ENCODE measurements at regions not wholly inside any gene's neighbourhood (a gene's known extent, or its start where the extent isn't known, plus 50 kb on each side); places are given as distances from the start of the nearest gene placed in this dataset.

DNA sequence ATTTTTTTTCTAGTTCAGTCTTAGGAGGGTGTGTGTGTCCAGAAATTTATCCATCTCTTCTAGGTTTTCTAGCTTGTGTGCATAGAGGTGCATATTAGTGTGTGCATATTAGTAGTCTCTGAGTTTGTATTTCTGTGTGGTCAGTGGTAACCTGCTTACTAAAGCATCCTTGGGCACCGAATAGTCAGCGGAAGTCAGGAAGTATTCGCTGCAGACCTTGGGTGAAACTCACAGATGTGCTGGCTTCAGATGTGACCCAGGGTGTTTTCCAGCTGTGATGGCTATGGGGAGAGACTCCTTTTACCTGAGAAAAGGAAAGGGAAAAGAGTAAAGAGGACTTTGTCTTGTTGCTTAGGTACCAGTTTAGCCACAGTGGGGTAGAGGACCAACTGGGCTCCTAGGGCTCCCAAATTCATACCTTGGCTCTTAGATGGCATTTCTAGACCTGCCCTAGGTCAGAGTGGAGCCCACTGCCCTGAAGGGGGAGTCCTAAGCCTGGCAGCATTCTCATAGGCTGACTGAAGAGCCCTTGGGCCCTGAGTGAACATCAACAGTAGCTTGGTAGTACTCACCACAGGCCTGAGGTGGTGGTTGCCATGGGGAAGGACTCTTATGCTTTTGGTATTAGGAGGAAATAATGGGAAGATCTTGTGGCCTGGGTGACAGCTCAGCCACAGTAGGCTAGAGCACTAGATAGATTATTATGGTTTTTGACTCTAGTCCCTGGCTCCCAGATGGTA is 286.0 kb upstream of the ZPLD1 start:
- DNase-seq (ENCODE audit: low read depth in 2 of 2), result no peak

DNA sequence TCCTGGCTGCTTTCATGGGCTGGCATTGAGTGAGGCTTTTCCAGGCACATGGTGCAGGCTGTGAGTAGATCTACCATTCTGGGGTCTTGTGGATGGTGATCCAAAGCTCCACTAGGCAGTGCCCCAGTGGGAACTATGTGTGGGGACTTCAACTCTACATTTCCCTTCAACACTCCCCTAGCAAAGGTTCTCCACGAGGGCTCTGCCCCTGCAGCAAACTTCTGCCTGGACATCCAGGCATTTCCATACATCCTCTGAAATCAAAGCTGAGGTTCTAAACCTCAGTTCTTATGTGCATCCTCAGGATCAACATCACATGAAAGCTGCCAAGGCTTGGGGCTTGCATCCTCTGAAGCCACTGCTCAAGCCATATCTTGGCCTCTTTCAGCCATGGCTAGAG is 282.9 kb upstream of the ZPLD1 start:
- no peak for DNase-seq (ENCODE audit: low read depth in 2 of 2)

DNA sequence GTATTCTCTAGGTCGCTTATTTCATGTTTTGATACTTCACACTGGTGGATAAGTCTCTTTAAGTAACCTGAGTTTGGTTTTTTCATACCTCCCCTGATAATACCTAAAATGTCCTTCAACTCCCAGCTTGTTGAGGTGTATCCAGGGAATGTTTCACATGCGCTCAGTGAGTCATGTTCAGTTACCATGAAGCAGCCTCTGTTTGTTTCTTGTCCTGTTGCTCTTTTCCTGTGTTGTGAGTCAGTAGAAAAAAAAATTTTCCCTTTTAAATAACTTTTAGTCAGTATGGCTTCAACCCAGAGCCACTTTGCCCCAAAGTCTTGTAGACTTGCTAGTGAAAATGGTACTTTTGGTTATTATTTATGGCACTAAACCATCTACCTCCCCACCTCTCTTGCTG is 278.4 kb upstream of the ZPLD1 start:
- DNase-seq (ENCODE audit: low read depth in 2 of 2), result no peak

DNA sequence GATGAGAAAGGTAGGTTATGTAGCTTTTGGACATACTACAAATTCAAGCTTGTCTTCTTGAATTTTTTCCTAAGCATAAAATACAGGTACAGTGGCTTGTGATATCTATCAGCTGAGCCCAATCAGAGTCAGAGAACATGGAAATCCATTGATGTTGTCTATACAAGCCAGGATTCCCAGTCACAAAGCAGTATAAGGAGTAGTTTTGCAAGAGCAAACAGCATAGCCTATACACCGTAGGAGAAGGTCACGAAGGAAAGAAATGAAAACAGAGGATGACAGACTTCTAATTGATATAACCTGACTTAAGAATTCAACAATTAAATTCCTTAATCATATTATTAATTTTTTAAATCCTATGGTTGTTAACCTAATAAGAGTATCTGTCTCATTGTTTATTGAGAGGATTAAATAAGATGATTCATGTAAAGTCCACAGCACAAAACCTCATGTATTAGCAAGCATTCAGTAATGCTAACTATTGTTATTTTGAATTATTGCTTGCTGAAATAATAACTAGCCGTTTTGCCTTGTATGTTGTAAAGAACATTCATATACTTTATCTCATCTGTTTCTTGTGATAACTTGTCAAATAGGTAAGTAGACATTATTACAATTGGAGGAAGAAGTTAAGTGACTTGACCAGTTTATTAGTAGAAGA is 276.6 kb upstream of the ZPLD1 start:
- DNase-seq (ENCODE audit: low read depth in 2 of 2), result no peak

DNA sequence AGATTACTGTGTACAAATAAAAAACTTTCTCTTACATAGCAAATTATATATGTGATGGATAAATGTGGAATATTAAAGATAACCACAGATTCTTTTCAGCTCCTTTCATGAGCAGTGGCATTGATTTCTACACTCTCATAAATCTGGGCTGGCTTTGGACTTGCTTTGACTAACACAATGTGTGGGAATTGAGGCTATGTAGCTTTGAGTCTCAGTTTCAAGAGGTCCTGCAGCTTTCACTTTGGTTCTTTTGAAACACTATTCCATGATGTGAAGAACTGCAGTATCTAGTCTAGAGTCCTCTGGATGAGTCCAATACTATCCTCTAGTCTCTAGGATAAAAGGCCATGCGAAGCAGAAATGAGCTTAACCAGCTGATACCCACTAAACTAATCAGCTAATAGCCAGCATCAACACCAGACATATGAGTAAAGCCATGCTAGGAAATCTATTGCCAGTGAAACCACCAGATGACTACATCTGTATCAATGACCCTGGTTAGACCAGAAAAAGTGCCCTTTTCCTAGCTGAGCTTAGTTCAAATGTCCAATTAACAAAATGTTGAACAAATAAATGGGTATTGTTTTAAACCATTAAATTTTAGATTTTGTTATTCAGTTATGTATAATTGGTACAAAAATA is 274.9 kb upstream of the ZPLD1 start:
- DNase-seq (ENCODE audit: low read depth in 2 of 2), result no peak

DNA sequence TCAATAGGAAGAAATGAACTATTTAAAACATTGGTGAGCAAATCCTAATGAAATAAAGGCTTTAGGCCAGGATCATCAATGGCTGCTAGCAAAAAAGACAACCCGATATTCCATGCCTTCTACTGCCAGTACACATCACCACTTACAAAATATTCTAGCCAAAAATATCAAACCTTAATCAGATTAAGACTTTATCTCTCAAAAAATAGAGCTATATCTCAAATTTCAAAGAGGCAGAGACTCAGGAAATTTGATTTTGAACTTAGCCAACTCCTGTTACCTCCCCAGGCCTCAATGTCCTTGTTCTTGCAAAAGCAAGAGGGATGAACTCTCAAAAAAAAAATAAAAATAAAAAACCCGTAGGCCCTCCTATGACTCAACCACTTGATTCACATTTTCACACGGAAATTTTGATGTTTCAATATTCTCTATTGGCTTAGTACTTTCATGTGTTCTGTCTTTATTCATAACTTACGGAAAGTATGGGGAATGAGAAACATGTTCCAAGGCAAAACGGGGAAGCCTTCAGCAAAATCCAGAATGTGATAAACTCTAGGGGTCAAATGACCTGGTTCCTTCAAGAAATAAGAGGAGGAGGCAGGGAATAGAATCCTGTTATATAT is 273.3 kb upstream of the ZPLD1 start:
- no peak for DNase-seq (ENCODE audit: low read depth in 2 of 2)

DNA sequence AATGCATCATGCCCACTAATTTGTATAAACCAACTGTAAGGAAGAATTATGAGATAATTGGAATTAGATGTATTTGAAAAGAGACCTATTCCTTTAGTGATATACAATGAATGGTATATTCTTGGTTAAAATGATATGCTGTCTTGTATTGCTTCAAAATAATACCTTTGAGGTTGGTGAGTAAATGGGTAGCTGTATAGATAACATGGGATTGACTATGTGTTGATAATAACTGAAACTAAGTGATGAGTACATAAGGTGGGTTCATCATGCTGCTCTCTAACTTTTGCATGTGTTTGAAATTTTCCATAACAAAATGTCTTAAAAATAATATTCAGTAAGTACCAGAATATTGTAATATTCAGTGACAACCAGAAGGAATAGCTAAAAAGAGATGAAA is 272.6 kb upstream of the ZPLD1 start:
- no peak for DNase-seq (ENCODE audit: low read depth in 2 of 2)

DNA sequence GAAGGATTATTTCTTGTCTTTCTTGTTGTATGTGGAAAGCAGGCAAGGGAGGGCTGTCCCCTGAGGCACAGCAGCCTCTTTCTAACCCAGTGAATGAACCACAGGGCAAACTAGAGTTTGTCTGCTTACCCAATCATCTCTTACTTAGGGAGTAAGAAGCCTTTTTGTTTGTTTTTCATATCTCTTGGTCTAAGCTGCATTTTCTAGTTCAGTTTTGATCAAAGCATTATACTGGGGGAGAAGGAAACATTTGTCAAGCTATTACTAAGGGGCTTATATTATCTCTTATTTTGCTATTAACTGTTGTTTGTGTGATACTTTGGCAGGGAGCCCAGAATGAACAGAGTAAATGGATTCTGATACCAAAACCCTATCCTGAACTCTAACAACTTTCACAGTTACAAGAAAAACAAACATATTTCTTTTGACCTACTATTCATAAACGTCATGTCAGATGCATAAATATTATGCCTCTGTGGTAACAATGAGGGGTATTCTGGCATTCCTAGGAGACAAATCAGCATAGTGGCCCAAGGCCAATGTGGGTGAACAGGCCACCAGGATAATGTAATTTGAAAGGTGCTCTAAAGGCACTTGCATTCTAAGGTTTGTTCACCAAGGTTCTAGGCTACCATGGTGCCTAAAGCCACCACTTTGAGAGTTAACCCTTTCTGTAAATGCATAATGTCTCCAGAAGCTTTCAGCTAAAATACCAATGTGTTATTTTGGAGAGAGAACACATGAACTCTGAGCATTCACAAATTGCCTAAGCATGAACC is 271.6 kb upstream of the ZPLD1 start:
- DNase-seq (ENCODE audit: low read depth in 2 of 2), result no peak

DNA sequence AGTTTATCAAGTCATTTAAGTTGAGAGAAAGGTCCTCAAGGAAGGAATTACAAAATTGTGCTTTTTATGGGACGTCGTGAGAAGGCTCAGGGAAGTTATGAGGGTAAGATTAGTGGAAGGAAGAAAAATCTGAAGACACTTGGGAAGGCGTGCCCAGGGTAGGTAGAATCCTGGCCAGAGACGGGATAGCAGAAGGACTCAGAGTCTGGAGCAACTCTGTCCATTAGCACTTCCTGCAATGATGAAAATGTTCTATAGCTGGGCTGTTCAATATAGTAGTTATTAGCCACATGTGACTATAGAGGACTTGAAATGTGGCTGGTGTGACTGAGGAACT is 271.0 kb upstream of the ZPLD1 start:
- no peak for DNase-seq (ENCODE audit: low read depth in 2 of 2)

DNA sequence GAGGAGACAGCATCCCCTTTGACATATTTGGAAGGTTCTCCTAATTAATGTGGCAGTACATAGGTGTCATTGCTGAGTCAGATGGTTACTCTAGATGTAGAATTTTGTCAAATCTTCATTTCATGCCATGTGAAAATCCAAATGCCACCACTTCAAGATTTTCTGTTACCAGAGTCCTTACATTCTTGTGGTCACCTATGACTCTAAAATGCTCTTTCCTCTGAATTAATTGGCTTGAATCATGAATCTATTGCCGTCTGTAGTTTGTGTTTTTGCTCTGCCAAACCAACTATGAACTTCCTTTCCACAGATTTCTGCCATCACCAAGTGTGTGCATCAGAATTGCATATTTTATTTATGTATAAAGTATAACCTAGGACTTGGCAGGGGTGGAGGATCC is 269.4 kb upstream of the ZPLD1 start:
- DNase-seq (ENCODE audit: low read depth in 2 of 2), result no peak

DNA sequence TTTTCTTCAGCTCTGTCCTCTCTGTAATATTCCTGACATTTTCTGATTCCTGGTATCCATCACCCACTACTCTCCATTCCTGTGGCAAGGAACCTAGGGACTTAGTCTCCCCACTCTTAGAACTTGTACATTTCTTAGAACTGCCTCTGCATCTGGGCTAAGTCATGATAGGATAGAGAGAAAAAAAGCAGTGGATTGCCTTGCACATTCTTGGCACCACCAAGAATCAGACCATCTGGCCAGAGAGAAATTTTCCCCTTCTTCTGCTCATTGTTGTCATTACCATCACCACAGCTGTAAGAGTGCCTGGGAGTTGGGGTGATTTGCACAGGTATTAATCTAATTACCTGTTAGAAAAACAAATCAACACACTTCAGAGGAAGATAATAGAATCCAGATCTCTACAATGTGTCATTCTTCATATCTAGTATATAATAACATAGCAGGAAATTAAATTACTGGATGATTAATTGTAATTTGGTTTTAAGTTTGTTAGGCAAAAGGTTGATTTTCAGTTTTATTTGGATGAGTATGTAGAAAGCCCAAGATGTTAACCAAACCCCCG is 264.8 kb upstream of the ZPLD1 start:
- DNase-seq (ENCODE audit: low read depth in 2 of 2), result no peak

DNA sequence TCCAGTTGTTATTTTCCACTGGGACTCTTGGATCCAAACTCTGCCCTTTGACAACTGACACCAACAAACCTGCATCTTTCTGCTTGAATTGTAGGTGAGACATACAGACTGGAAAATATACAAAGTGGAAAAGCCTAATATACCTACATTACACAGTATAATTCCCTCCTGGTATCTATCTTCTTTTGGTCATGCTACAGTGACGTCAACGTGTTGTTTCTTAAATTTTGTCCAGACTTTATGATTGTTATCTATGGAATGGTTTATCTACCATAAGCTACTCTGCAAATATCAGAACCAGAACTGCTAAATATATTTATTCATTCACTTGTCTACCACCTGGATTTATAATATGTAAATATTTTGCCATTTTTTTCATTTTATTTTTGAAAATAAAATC is 264.3 kb upstream of the ZPLD1 start:
- DNase-seq (ENCODE audit: low read depth in 2 of 2), result no peak

DNA sequence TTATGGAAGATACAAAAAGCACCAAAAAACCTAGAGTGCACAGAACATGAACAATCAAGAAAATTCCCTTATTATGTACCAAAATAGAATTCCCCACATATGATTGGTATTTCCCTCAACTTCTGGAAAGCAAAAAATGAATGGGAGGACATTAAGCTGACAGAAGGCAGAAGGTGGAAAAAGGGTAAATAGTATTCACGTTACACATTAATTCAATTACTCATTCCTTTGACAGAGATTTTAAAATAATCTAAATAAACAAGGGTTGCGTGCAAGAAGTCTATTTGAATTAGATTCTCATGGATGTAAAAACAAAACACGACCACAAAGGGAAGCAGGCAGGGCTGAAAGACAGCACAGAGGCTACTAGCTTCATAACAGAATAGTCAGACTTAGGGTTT is 260.5 kb upstream of the ZPLD1 start:
- no peak for DNase-seq (ENCODE audit: low read depth in 2 of 2)

DNA sequence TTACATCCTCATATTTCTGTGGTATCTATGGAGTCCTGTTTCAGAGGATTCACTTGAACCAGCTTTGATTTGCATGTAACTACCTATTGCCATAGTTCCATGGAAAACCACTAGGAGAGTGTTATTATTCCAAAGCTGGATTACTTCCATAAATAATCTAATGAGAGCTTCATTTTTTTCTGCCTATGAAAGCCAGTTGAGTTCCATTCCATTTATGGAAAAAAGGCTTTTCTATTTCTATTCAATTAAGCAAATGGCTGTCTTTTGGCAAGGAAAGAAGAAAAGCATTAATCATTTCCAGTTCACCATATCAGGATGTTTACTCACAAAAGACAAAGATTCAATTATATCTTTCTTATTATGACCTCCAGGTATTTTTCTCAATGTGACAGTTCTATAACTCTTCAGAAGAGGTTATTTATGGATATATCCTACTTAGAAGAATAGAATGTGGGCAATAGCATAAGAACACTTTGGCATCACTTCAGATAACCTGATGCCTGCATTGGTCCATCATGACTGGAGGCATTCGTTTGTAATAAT is 259.9 kb upstream of the ZPLD1 start:
- DNase-seq (ENCODE audit: low read depth in 2 of 2), result no peak

DNA sequence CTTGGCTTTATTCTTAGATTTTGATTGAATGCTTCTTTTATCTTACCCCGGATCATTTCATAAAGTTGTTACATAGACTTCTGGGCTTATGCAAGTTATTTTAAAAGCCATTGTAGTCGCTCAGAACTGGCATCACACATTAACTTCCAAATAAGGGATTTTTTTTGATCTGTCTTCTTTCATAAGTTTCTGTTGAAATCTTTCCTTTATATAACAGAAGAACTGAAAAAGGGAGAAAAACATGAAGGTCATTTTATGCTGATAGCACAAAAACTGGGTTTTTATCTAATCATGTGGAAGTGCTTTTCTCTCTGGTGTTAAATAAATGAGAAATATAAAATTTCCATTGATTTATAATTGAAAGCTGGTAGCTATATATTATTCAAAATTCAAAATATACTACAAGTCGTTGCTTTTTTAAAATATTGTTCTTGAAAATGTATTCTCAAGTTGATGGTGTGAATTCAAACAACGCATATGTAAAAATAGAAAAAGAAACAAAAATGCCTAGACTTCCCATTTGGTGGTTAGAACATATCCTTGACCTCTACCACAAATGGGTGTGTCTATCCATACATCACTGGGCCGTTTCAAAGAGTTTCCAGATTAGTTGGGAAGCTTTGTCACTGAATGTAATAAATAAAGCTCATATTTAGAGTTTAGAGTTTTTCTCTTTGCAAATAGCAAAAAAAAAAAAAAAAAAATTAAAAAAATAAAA is 258.3 kb upstream of the ZPLD1 start:
- no peak for DNase-seq (ENCODE audit: low read depth in 2 of 2)

DNA sequence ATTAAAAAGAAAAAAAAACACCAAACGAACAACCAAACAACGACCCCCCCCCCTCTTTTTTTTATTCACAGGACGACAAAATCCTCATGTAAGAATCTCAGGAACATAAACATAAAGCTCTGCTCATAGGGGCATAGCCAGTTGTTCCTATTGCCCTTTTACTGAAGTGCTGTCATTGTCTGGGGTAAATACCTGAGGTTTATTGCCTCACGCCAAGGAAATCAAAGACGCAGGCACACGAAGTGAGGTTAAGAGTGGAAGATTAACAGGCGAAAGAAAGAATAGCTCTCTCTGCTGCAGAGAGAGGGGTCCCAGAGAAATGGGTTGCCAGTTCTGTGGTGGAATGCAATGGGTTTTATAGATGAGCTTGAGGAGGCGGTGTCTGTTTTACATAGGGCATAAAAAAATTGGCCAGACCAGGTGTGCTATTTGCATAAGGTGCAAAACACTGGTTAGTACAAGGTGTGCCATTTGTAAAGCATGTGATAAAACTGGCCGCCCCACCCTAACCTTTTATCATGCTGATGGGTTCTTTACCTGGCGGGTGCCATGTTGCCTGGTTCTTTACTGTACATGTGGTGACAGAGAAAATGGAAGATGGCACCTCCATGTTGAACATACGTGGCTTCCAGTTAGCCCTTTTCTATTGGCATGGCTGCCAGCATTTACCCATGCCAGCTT is 257.6 kb upstream of the ZPLD1 start:
- DNase-seq (ENCODE audit: low read depth in 2 of 2), result no peak

DNA sequence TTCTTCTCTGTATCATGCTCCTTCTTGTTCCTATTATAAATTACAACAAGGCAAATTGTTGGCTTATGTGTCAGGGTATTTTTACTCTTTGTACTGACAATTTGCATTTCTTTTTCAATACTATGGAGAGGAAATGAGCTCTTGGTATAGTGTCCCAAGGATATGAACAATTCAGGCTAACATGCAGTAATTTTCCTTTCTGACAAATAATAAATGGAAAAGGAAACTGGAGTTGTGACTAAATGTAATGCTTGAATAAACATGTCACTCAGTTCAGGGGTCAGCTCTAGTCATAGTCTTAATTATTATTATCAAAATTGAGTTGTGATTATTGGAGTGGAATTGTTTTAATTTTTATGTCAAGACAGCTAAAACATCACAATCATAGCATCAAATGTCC is 256.0 kb upstream of the ZPLD1 start:
- DNase-seq (ENCODE audit: low read depth in 2 of 2), result no peak

DNA sequence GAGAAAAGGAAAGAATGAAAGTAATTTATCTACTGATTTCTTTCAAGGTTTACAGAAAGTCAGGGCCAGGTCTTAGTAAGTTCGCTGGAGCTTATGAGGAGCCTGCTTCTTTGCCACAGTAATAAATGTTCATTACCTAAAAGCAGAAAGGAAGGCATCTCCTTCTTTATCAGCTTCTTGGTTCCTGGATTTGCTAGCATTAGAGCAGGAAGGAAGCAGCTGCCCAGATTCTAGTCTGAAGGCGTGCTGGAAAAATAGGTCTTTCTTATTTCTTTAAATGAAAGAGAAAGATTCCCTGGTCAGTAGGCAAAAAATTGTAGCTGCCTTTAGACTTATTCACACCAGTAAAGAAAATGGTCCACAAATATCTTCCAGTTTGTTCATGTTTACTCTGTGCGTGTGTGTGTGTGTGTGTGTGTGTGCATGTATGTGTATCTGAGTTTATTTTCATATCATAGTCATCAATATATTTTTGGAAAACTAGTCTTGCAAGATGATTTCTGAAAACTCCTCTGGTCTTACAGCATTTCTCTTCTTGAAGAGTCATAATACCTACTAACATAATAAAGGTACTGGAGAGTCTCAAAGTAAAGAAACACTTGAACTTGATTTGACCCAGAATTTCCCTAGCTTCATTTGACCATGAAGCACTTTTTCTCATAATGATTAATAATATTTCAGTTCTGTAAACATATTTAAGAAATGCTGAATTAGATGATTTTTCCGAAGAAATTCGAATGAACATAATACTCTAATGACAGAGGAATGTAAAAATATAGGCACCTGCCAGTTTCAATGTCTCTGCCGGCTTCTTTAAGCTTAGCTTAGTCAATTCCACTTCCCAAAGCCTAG is 255.3 kb upstream of the ZPLD1 start:
- DNase-seq (ENCODE audit: low read depth in 2 of 2), result no peak

DNA sequence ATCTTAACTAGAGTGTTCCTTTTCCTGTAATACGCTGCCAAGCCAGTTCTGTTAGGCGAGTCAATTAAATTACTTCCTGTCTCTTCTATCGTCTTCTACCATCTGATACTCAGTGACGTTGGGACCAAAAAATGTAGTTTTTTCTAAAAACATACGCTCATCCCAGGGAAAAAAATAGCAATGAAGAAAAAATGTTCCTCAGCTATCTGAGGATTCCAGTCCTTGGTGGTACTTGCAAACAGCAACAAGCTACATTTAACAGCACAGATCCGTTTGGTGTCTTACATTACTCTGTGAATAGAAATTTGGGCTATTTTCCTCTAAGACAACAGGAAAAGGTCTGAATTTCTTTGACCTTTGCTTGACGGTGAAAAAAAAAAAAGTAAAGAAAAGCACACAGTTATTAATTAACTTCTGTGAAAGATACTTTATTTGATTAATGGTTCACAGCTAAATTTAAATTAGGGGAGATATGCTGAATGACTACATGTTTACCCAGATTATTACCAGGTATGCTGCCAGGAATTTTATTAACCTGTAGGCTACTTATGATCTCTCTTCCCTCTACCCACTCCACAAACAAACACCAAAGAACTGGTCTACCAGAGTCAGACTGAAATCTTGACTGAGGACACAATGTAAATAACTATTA is 254.4 kb upstream of the ZPLD1 start:
- no peak for DNase-seq (ENCODE audit: low read depth in 2 of 2)

Measured in stimulated activated CD8-positive, alpha-beta memory T cell treated with anti-CD3 and anti-CD28 coated beads, Interleukin-15, amount 100 ng/mL, for 48 hours (primary cell).